HCT116 (cell line): ENCODE measurements at regions not wholly inside any gene's neighbourhood (a gene's known extent, or its start where the extent isn't known, plus 50 kb on each side); places are given as distances from the start of the nearest gene placed in this dataset.

ENCODE experiments used
- CBX3 ChIP-seq: IDR thresholded peaks from 2 replicates; pipeline ENCODE4 v1.6.1; 2012; ENCODE audit warnings: low read depth
- CTCF ChIP-seq, 3 experiments: fragments of 200-600 bp in 1 of 3; sonication (generic) in 1 of 3; IDR thresholded peaks in 2 of 3; conservative IDR thresholded peaks in 1 of 3; 2 replicates each; pipeline ENCODE4 v1.5.1; 2012 to 2017; ENCODE audit warnings: low read depth in 2 of 3, low read length in 2 of 3, antibody characterized with exemption in 1 of 3, borderline replicate concordance in 1 of 3, control low read depth in 1 of 3, mild to moderate bottlenecking in 1 of 3, mixed read lengths in 1 of 3, mixed run types in 1 of 3, moderate library complexity in 1 of 3; ENCODE audit not compliant: insufficient read depth in 1 of 3
- EGR1 ChIP-seq: IDR thresholded peaks from 2 replicates; pipeline ENCODE4 v1.6.1; 2012; ENCODE audit warnings: low read depth
- EZH2 ChIP-seq: fragments of 200-600 bp; sonication (generic); IDR thresholded peaks from 2 replicates; pipeline ENCODE4 v1.6.1; 2017; ENCODE audit warnings: antibody characterized with exemption, mixed run types
- EZH2phosphoT487 ChIP-seq: fragments of 200-600 bp; IDR thresholded peaks from 2 replicates; pipeline ENCODE4 v1.6.1; 2018; ENCODE audit warnings: antibody characterized with exemption, borderline replicate concordance
- FOSL1 ChIP-seq: IDR thresholded peaks from 2 replicates; pipeline ENCODE4 v1.6.1; 2012; ENCODE audit warnings: low read depth
- POLR2A ChIP-seq: IDR thresholded peaks from 2 replicates; pipeline ENCODE4 v1.7.0; 2011; ENCODE audit warnings: borderline replicate concordance; ENCODE audit not compliant: insufficient read depth, insufficient read length; ENCODE audit errors: extremely low read depth
- POLR2AphosphoS5 ChIP-seq: IDR thresholded peaks from 2 replicates; pipeline ENCODE4 v1.6.1; 2011; ENCODE audit warnings: mild to moderate bottlenecking, low read depth, low read length, moderate library complexity
- RAD21 ChIP-seq: IDR thresholded peaks from 2 replicates; pipeline ENCODE4 v1.6.1; 2012; ENCODE audit warnings: low read depth, mild to moderate bottlenecking
- REST ChIP-seq: IDR thresholded peaks from 2 replicates; pipeline ENCODE4 v1.6.1; 2012; ENCODE audit warnings: low read depth
- YY1 ChIP-seq: IDR thresholded peaks from 2 replicates; pipeline ENCODE4 v1.6.1; 2011; ENCODE audit warnings: low read length, low read depth, moderate library complexity, mild to moderate bottlenecking; ENCODE audit not compliant: insufficient replicate concordance; ENCODE audit errors: extremely low read depth

- no peak for TF ChIP-seq CBX3
- TF ChIP-seq CTCF (IDR thresholded peaks at IDR 0.05 in 2 of 3, conservative IDR thresholded peaks at IDR 0.05 in 1 of 3; ENCODE audit: borderline replicate concordance in 1 of 3, insufficient read depth in 1 of 3, low read depth in 2 of 3, low read length in 2 of 3), result no peak
- TF ChIP-seq EGR1, result no peak
- TF ChIP-seq POLR2A, result no peak
- no peak for TF ChIP-seq YY1
- no peak for TF ChIP-seq POLR2AphosphoS5
- TF ChIP-seq EZH2, result no peak
- TF ChIP-seq EZH2phosphoT487, result no peak
- TF ChIP-seq RAD21, result no peak
- TF ChIP-seq FOSL1, result no peak
- no peak for TF ChIP-seq REST
These were observed 497.1 kb downstream of the DSC3 start for GRCh38 chr18:30545393-30545792.
